Keratinocyte (primary cell): ENCODE measurements at regions not wholly inside any gene's neighbourhood (a gene's known extent, or its start where the extent isn't known, plus 50 kb on each side); places are given as distances from the start of the nearest gene placed in this dataset.
A peak's percentile ranks its signal among the peaks of the same experiment; 100 is the strongest.

Source experiments
- DNase-seq: peaks from one replicate; pipeline ENCODE4 v3.0.0-alpha.2; 2011; ENCODE audit warnings: low read depth, missing footprints, low spot score
- FAIRE-seq: peaks from 2 replicates; lab custom pipeline; 2011; peaks lifted over from hg19 to GRCh38; lab: Jason Lieb, UNC
- H2AFZ ChIP-seq: 2 replicates; pipeline ENCODE4 v1.6.0; 2012; ENCODE audit warnings: low read length, control low read depth, inconsistent platforms; ENCODE audit not compliant: control insufficient read depth
- H3K27ac ChIP-seq: 2 replicates; pipeline ENCODE4 v1.5.1; 2011; ENCODE audit warnings: low read length; ENCODE audit not compliant: control insufficient read depth, insufficient read depth
- H3K27me3 ChIP-seq: 3 replicates; pipeline ENCODE4 v1.6.0; 2011; ENCODE audit warnings: low read length; ENCODE audit not compliant: control insufficient read depth, insufficient read depth; ENCODE audit errors: extremely low read depth
- H3K36me3 ChIP-seq, 2 experiments: 2 replicates in 1 of 2; 3 replicates in 1 of 2; pipeline ENCODE4 v1.5.1; 2011; ENCODE audit warnings: low read length in 2 of 2, mild to moderate bottlenecking in 1 of 2; ENCODE audit not compliant: control insufficient read depth in 2 of 2, insufficient read depth in 2 of 2; ENCODE audit errors: extremely low read depth in 1 of 2
- H3K4me1 ChIP-seq: 3 replicates; pipeline ENCODE4 v1.5.1; 2011; ENCODE audit warnings: low read length; ENCODE audit not compliant: control insufficient read depth, insufficient read depth; ENCODE audit errors: extremely low read depth
- H3K4me2 ChIP-seq: 3 replicates; pipeline ENCODE4 v1.6.0; 2011; ENCODE audit warnings: low read depth, low read length; ENCODE audit not compliant: control insufficient read depth, insufficient read depth; ENCODE audit errors: extremely low read depth
- H3K4me3 ChIP-seq, 3 experiments: fragments of 200-600 bp in 1 of 3; sonication (generic) in 1 of 3; 2 replicates in 2 of 3; 3 replicates in 1 of 3; pipeline ENCODE4 v1.5.1; 2011 to 2016; ENCODE audit warnings: low read length in 3 of 3, mild to moderate bottlenecking in 3 of 3, control low read depth in 2 of 3, inconsistent platforms in 1 of 3, low read depth in 1 of 3, mixed read lengths in 1 of 3, mixed run types in 1 of 3, moderate library complexity in 1 of 3; ENCODE audit not compliant: control insufficient read depth in 2 of 3, insufficient read depth in 2 of 3; ENCODE audit errors: extremely low read depth in 1 of 3
- H3K79me2 ChIP-seq: 2 replicates; pipeline ENCODE4 v1.6.0; 2012; ENCODE audit warnings: low read length; ENCODE audit not compliant: control insufficient read depth, insufficient read depth
- H3K9ac ChIP-seq: 3 replicates; pipeline ENCODE4 v1.6.0; 2011; ENCODE audit warnings: low read length; ENCODE audit not compliant: control insufficient read depth, insufficient read depth; ENCODE audit errors: extremely low read depth
- H3K9me1 ChIP-seq: 3 replicates; pipeline ENCODE4 v1.6.0; 2011; ENCODE audit warnings: low read length; ENCODE audit not compliant: control insufficient read depth, insufficient read depth; ENCODE audit errors: extremely low read depth
- H3K9me3 ChIP-seq: 2 replicates; pipeline ENCODE4 v1.5.1; 2012; ENCODE audit warnings: low read depth, low read length; ENCODE audit not compliant: control insufficient read depth
- H4K20me1 ChIP-seq: 3 replicates; pipeline ENCODE4 v1.6.0; 2011; ENCODE audit warnings: low read length; ENCODE audit not compliant: control insufficient read depth, insufficient read depth; ENCODE audit errors: extremely low read depth
- CTCF ChIP-seq, 3 experiments: IDR thresholded peaks in 1 of 3; conservative IDR thresholded peaks in 1 of 3; optimal IDR thresholded peaks in 1 of 3; 2 replicates in 2 of 3; 3 replicates in 1 of 3; pipeline versions ENCODE3 to v1.5.1; 2011; ENCODE audit warnings: low read length in 3 of 3, mild to moderate bottlenecking in 3 of 3, moderate library complexity in 2 of 3, control low read depth in 1 of 3, inconsistent platforms in 1 of 3; ENCODE audit not compliant: insufficient read depth in 2 of 3; ENCODE audit errors: extremely low read depth in 1 of 3
- EZH2 ChIP-seq: IDR thresholded peaks from one replicate; pipeline ENCODE4 v1.6.1; 2012; ENCODE audit warnings: inconsistent platforms, mild to moderate bottlenecking, low read length, moderate library complexity
- dilution Hi-C: fragments of 300-500 bp; cut with MboI; formaldehyde crosslinking; loops from one replicate; pipeline ENCODE4 v1.7.0; 2020; ENCODE audit warnings: low sequenced_read_pairs; ENCODE audit not compliant: extremely low pct_ligation_motif_present

GRCh38 chr13:33392794-33393405 is 107.3 kb upstream of the STARD13 start:
- no peaks in the 10 kb centered on the region for H3K9me1 ChIP-seq
- H3K4me1 ChIP-seq, result peaks cover 9% of the 10 kb centered on the region
- H2AFZ ChIP-seq, result no peak overlapping the region
- no peak overlapping the region for H3K4me3 ChIP-seq
- DNase-seq, result no peak
- no peaks in the 10 kb centered on the region for H3K27me3 ChIP-seq
- no peak overlapping the region for H3K27ac ChIP-seq
- TF ChIP-seq EZH2 (no peak), CTCF (optimal IDR thresholded peaks at IDR 0.05 in 1 of 3, IDR thresholded peaks at IDR 0.05 in 1 of 3, conservative IDR thresholded peaks at IDR 0.05 in 1 of 3; ENCODE audit: extremely low read depth in 1 of 3, insufficient read depth in 2 of 3, low read length in 3 of 3) (no peak)
- dilution Hi-C loops, result no loop called here
- no peak overlapping the region for H3K9ac ChIP-seq
- H3K4me2 ChIP-seq, result no peak overlapping the region
- H3K9me3 ChIP-seq, result no peaks in the 10 kb centered on the region
- no peak for FAIRE-seq
- no peaks in the 10 kb centered on the region for H3K79me2 ChIP-seq
- H3K36me3 ChIP-seq, result no peaks in the 10 kb centered on the region
- H4K20me1 ChIP-seq, result no peaks in the 10 kb centered on the region

GRCh38 chr13:33394294-33394932 is 108.9 kb upstream of the STARD13 start:
- Histone ChIP-seq H3K27ac (no peak overlapping the region), H2AFZ (no peak overlapping the region), H3K9me1 (no peaks in the 10 kb centered on the region), H3K79me2 (no peaks in the 10 kb centered on the region), H3K4me3 (no peak overlapping the region), H3K36me3 (no peaks in the 10 kb centered on the region), H3K4me1 (no peaks in the 10 kb centered on the region), H3K9ac (no peak overlapping the region), H3K9me3 (no peaks in the 10 kb centered on the region), H3K27me3 (no peaks in the 10 kb centered on the region), H4K20me1 (no peaks in the 10 kb centered on the region), H3K4me2 (no peak overlapping the region)
- peak; percentile 56 for FAIRE-seq
- no peak for TF ChIP-seq EZH2
- no peak for DNase-seq
- dilution Hi-C loops, result no loop called here
